ENCODE measurements at regions not wholly inside any gene's neighbourhood (a gene's known extent, or its start where the extent isn't known, plus 50 kb on each side); places are given as distances from the start of the nearest gene placed in this dataset.
"Not testable (repeated sequence)": the region's sequence is repeated elsewhere in the genome, so short reads cannot be mapped to it uniquely, and the experiment has no call there.

GRCh38 chr6:74289884-74290283 lies 593.9 kb downstream of the CD109 start:
- DNase-seq, result peak in 2 of 3 donors; percentile 51 to 75

DNA sequence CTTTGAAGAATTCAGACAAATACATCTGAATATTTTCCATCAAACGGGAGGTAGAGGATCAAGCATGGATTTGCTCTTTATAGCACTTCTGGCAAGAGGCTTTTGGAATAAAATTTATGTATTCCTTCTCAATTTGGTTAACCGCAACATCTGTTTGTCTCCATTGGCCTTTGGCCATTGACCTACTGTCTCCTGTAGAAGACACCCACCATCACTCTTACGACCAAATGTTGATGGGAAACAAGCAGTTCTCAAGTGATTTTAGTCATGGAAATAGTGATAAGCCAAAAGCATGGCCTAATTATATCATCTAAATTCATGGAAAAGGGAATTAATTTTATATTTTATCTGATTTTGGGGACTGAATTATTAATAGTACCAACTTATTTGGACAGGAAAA lies 591.9 kb downstream of the CD109 start:
- peak in 1 of 3 donors; percentile 49 for DNase-seq

GRCh38 chr6:74287441-74287840 lies 591.4 kb downstream of the CD109 start:
- peak in 1 of 3 donors; percentile 69 for DNase-seq

DNA sequence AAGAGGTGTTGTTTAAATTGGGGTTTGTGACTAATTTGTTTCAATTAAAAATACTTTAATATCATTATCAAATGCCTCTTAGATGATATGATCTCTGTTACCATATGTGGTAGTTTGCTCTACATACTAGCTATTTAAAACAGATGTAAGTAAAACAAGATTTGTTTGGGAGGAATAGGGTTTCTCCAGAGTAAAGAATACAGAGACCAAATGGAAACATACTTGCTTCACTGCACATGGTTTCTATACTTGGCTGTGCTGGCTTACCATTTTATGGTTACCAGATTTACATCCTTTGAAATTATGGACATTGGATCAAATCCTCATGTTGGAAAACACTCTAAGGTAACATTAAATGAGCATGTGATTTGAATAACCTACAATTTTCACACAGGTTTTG lies 588.3 kb downstream of the CD109 start:
- peak in 1 of 3 donors; percentile 61 for DNase-seq

GRCh38 chr6:74283532-74283931 lies 587.5 kb downstream of the CD109 start:
- no peak for DNase-seq

DNA sequence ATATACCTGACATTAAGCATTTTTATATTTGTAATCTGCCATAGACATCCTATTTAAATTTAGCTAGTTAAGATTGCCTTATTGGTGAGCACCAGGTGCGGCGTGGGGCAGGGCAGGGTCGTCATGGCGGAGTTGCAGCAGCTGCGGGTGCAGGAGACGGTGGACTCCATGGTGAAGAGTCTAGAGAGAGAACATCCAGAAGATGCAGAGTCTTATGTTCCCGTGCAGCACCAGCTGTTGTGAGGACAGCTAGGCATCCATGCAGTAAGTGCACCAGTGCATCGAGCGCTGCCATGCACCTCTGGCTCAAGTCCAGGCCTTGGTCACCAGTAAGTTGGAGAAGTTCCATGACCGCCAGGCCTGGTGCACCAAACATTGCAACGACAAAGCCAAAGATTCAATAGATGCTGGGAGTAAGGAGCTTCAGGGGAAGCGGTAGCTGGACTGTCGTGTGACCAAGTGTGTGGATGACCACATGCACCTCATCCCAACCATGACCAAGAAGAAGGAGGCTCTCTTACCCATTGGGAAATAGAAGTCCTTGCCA lies 586.2 kb downstream of the CD109 start:
- DNase-seq, result no peak

GRCh38 chr6:74280130-74280692 lies 584.2 kb downstream of the CD109 start:
- no peak for DNase-seq

GRCh38 chr6:74277777-74278186 lies 581.8 kb downstream of the CD109 start:
- peak; percentile 64 to 84 (median 77) for DNase-seq

GRCh38 chr6:74273541-74273940 lies 577.5 kb downstream of the CD109 start:
- no peak for DNase-seq

DNA sequence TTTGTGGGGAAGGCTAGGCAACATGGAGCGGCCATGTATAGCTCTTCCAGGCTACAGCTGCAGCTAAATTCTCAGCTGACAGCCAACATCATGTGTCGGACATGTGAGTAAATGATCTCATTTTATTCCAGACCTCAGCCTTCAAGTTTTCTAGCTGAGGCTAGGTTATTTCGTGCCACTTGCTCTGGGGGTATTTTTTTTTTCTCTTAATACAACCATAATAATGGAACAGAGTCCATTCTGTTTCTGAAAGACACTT lies 573.5 kb downstream of the CD109 start:
- no peak for DNase-seq

- DNase-seq, result no peak
These were observed 573.0 kb downstream of the CD109 start for GRCh38 chr6:74268815-74269599.

DNA sequence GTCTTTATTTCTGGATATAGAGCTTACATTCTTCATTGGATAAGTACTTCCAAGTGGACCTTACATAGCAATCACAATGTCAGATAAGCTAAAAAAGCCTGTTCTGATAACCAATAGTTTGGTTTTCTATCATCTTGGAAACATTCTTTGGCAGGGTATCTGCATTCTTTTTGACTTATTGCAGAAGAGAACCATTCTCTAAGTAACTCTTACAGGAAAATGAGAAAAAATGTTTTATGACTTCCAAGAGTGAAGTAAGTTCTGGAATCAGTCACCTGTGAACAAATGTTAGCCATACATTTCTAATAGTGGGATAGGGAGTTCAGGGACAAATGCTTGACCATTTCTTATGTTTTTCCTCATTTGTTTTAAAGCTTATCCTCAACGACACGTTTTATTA lies 564.0 kb downstream of the CD109 start:
- DNase-seq, result peak in 1 of 3 donors; percentile 65

- DNase-seq, result no peak
These were observed 560.8 kb downstream of the CD109 start for GRCh38 chr6:74256781-74257180.

DNA sequence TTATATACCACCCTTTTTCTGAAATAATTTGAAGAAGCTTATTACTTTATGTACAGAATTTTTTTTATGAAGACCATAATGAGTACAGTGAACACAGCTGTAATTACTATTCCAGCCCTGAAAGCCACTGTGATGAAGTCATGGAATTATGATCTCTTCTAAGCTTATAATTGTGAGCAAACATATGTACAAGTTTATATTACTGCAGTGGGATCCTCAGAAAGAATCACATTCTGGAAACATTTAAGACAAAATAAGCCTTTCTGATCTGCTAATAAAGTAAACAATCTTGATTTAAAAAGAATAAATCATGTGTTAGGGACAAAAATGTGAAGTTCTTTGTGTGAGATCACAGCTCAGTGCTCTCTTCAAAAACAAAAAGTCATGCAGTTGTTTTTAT lies 560.4 kb downstream of the CD109 start:
- DNase-seq, result peak; percentile 42 to 82 (median 54)

DNA sequence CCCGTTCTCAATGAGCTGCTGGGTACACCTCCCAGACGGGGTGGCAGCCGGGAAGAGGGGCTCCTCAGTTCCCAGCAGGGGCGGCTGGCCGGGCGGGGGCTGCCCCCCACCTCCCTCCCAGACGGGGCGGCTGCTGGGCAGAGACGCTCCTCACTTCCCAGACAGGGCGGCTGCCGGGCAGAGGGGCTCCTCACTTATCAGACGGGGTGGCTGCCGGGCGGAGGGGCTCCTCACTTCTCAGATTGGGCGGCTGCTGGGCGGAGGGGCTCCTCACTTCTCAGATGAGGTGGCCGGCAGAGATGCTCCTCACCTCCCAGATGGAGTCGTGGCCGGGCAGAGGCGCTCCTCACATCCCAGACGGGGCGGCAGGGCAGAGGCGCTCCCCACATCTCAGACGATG lies 559.0 kb downstream of the CD109 start:
- not testable (repeated sequence) for DNase-seq

GRCh38 chr6:74254147-74254546 lies 558.1 kb downstream of the CD109 start:
- not testable (repeated sequence) for DNase-seq

- DNase-seq, result no peak
These were observed 557.3 kb downstream of the CD109 start for GRCh38 chr6:74253261-74253660.

GRCh38 chr6:74250161-74250818 lies 554.3 kb downstream of the CD109 start:
- DNase-seq, result no peak

DNA sequence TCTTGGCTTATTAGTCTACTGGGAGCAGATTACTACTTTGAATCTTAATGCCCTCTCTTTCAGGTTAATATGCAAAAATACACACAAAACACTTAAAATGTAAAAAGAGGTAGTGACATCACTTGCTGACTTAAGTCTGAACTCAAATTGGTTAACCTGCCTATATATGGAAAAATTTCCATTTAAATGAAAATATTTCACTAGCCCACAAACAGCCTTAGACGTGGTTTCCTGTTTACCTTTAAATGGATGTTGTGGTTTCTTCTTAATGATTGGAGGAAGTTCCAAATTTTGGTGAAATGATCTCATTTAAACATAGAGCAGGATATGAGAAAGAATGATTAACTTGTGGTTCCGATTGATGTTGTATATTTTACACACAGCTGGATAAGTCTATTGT lies 553.7 kb downstream of the CD109 start:
- no peak for DNase-seq

GRCh38 chr6:74248966-74249365 lies 553.0 kb downstream of the CD109 start:
- no peak for DNase-seq

- DNase-seq, result no peak
These were observed 526.8 kb downstream of the CD109 start for GRCh38 chr6:74222768-74223333.

DNA sequence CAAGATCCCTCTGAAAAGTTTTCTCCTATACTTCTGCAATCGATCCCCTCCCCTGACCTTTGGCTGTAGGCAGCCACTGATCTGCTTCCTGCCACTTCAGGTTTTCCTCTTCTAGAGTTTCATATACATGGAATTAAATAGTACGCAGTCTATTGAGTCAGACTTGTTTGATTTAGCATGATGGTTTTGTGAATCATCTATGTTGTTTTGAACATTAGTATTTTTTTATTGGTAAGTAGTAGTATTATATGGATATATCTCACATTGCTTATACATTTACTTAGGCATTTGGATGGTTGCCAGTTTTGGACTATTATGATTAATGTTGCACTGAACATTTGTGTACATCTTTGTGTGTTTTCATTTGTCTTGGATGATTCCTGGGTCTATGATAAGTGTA lies 518.0 kb downstream of the CD109 start:
- no peak for DNase-seq

GRCh38 chr6:74208239-74208638 lies 512.2 kb downstream of the CD109 start:
- no peak for DNase-seq
